Endothelial cell of umbilical vein (primary cell): ENCODE measurements at regions not wholly inside any gene's neighbourhood (a gene's known extent, or its start where the extent isn't known, plus 50 kb on each side); places are given as distances from the start of the nearest gene placed in this dataset.

Source experiments
- BruUV-seq: library from RNA; stranded (reverse); fragments of 400-500 nt; replicated peaks from 2 replicates; lab custom pipeline; 2021; lab: Mats Ljungman, UMichigan
- CTCF ChIA-PET: fragments of 300-600, 350-600 bp; sonication (Branson Sonifier 250); formaldehyde crosslinking; loops from one replicate; lab custom pipeline; 2021; ENCODE audit warnings: antibody characterized with exemption, inconsistent platforms; lab: Charles Lee
- POLR2A ChIA-PET: fragments of 300-600, 350-600 bp; sonication (Branson Sonifier 250); formaldehyde crosslinking; loops from one replicate; lab custom pipeline; 2021; ENCODE audit warnings: antibody characterized with exemption, inconsistent platforms; lab: Charles Lee
- DNase-seq: peaks from one replicate; pipeline ENCODE4 v3.0.0-alpha.2; 2011; ENCODE audit warnings: low read depth, low spot score
- FAIRE-seq: peaks from 2 replicates; lab custom pipeline; 2011; peaks lifted over from hg19 to GRCh38; lab: Jason Lieb, UNC
- H2AFZ ChIP-seq: 2 replicates; pipeline ENCODE4 v1.6.0; 2012; ENCODE audit warnings: low read depth, low read length, control low read depth, inconsistent platforms
- H3K27ac ChIP-seq: 2 replicates; pipeline ENCODE4 v1.5.1; 2011; ENCODE audit warnings: low read depth, mild to moderate bottlenecking, control low read depth, low read length, moderate library complexity; ENCODE audit not compliant: insufficient read depth
- H3K27me3 ChIP-seq, 2 experiments: 2 replicates each; pipeline versions ENCODE4 v1.6.0 to v1.6.1; 2011; ENCODE audit warnings: low read length in 2 of 2, mixed read lengths in 1 of 2; ENCODE audit not compliant: control insufficient read depth in 2 of 2, insufficient read depth in 2 of 2
- H3K36me3 ChIP-seq, 2 experiments: 2 replicates in 1 of 2; 3 replicates in 1 of 2; pipeline ENCODE4 v1.5.1; 2011; ENCODE audit warnings: low read length in 2 of 2, mild to moderate bottlenecking in 1 of 2, moderate library complexity in 1 of 2; ENCODE audit not compliant: control insufficient read depth in 2 of 2, insufficient read depth in 2 of 2; ENCODE audit errors: extremely low read depth in 1 of 2
- H3K4me1 ChIP-seq: 3 replicates; pipeline ENCODE4 v1.5.1; 2011; ENCODE audit warnings: mild to moderate bottlenecking, low read length; ENCODE audit not compliant: control insufficient read depth, insufficient read depth; ENCODE audit errors: extremely low read depth
- H3K4me2 ChIP-seq: 2 replicates; pipeline ENCODE4 v1.6.1; 2011; ENCODE audit warnings: low read length, control low read depth, mixed read lengths; ENCODE audit not compliant: insufficient read depth
- H3K4me3 ChIP-seq, 3 experiments: fragments of 200-600 bp in 1 of 3; sonication (generic), shearing (Covaris generic) in 1 of 3; replicated peaks in 1 of 3; 2 replicates each; pipeline ENCODE4 v1.5.1; 2011 to 2016; ENCODE audit warnings: control low read depth in 3 of 3, low read length in 3 of 3, mild to moderate bottlenecking in 2 of 3, inconsistent platforms in 1 of 3, low read depth in 1 of 3, moderate library complexity in 1 of 3; ENCODE audit not compliant: insufficient read depth in 1 of 3
- H3K79me2 ChIP-seq: 2 replicates; pipeline ENCODE4 v1.6.0; 2012; ENCODE audit warnings: low read length, inconsistent platforms; ENCODE audit not compliant: control insufficient read depth, insufficient read depth
- H3K9ac ChIP-seq: replicated peaks from 2 replicates; pipeline ENCODE3; 2011; ENCODE audit warnings: low read length, control low read depth; ENCODE audit not compliant: insufficient read depth; ENCODE audit errors: extremely low read depth
- H3K9me1 ChIP-seq: replicated peaks from 3 replicates; pipeline ENCODE4 v1.6.0; 2011; ENCODE audit warnings: mild to moderate bottlenecking, low read length; ENCODE audit not compliant: control insufficient read depth, insufficient read depth; ENCODE audit errors: extremely low read depth
- H3K9me3 ChIP-seq: replicated peaks from 2 replicates; pipeline ENCODE4 v1.5.1; 2012; ENCODE audit warnings: low read length, inconsistent platforms; ENCODE audit not compliant: control insufficient read depth, insufficient read depth
- H4K20me1 ChIP-seq: replicated peaks from 2 replicates; pipeline ENCODE3; 2011; ENCODE audit warnings: mild to moderate bottlenecking, low read length; ENCODE audit not compliant: control insufficient read depth, insufficient read depth; ENCODE audit errors: extremely low read depth
- EZH2 ChIP-seq: IDR thresholded peaks from 2 replicates; pipeline ENCODE4 v1.6.1; 2012; ENCODE audit warnings: borderline replicate concordance, low read depth, mild to moderate bottlenecking, moderate library complexity, low read length, inconsistent platforms; ENCODE audit not compliant: severe bottlenecking
- FOS ChIP-seq: IDR thresholded peaks from 2 replicates; pipeline ENCODE4 v1.6.1; 2011; ENCODE audit warnings: mild to moderate bottlenecking, low read length, moderate library complexity, borderline replicate concordance; ENCODE audit not compliant: insufficient read depth
- GATA2 ChIP-seq: IDR thresholded peaks from 2 replicates; pipeline ENCODE4 v1.7.0; 2011; ENCODE audit warnings: low read depth, mild to moderate bottlenecking, moderate library complexity, mixed read lengths, low read length; ENCODE audit not compliant: insufficient read length, insufficient read depth
- JUN ChIP-seq: IDR thresholded peaks from 2 replicates; pipeline ENCODE4 v1.6.1; 2011; ENCODE audit warnings: borderline replicate concordance, low read depth; ENCODE audit not compliant: insufficient read length, insufficient read depth
- MAX ChIP-seq: IDR thresholded peaks from 2 replicates; pipeline ENCODE4 v1.6.1; 2011; ENCODE audit not compliant: insufficient read depth, insufficient read length
- MYC ChIP-seq: IDR thresholded peaks from one replicate; pipeline ENCODE4 v1.6.1; 2011; ENCODE audit warnings: mild to moderate bottlenecking, low read depth, low read length
- POLR2A ChIP-seq: IDR thresholded peaks from 2 replicates; pipeline ENCODE4 v1.6.1; 2012; ENCODE audit warnings: low read depth, mild to moderate bottlenecking, control low read depth, low read length
- POLR2AphosphoS5 ChIP-seq: IDR thresholded peaks from 2 replicates; pipeline ENCODE4 v1.6.1; 2012; ENCODE audit warnings: low read depth, mild to moderate bottlenecking, control low read depth, low read length, moderate library complexity; ENCODE audit not compliant: insufficient read depth
- dilution Hi-C: fragments of 300-500 bp; cut with MboI; formaldehyde crosslinking; loops from one replicate; pipeline ENCODE4 v1.15.0; 2019; ENCODE audit warnings: low sequenced_read_pairs; ENCODE audit not compliant: extremely low pct_ligation_motif_present
- intact Hi-C: fragments of 100-400 bp; cut with micrococcal nuclease; formaldehyde crosslinking; loops from one replicate; pipeline ENCODE4 v1.10.0; 2022
- TF ChIP-seq, protein P1 (sequence below), 2 donors: IDR thresholded peaks; 1 replicate in 1 of 2; 2 replicates in 1 of 2; pipeline ENCODE4 v1.5.1; 2011; ENCODE audit warnings: low read length in 2 of 2, mild to moderate bottlenecking in 2 of 2, moderate library complexity in 2 of 2, control low read depth in 1 of 2, inconsistent platforms in 1 of 2, low read depth in 1 of 2; ENCODE audit not compliant: insufficient read depth in 1 of 2; ENCODE audit errors: extremely low read depth in 1 of 2

DNA sequence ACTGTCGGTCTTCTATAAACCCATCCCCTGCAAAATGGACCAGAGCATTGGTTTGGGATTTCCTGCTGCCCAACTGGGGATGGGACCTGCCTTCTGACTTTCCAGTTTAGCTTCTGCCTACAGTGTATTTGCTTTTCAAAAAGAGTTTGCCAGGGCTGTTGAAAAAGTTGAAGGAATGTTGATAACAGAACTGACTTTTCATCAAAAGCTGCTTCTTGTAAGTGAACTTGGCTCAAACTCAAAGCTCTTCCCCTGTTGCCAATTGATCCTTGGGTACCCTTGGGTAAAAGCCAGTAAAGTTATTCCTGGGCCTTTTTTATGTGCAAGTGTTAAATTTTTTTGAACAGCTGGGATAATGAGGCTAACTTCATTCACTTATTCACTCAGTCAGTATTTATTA is 142.9 kb upstream of the SLC30A5 start:
- H3K9ac ChIP-seq = no peak overlapping the region
- no peak overlapping the region for H2AFZ ChIP-seq
- intact Hi-C loops = no loop called here
- DNase-seq (no peak), FAIRE-seq (no peak)
- dilution Hi-C loops = no loop called here
- peaks cover 2 to 6% of the 10 kb centered on the region in 2 experiments for H3K27me3 ChIP-seq
- H3K36me3 ChIP-seq = no peaks in the 10 kb centered on the region
- no peak overlapping the region for H3K4me2 ChIP-seq
- no peaks in the 10 kb centered on the region for H3K4me1 ChIP-seq
- no peaks in the 10 kb centered on the region for H3K79me2 ChIP-seq
- BruUV-seq = no TSS peak
- H3K27ac ChIP-seq = no peak overlapping the region
- no peaks in the 10 kb centered on the region for H4K20me1 ChIP-seq
- POLR2A ChIA-PET = no interaction called here
- no peaks in the 10 kb centered on the region for H3K9me1 ChIP-seq
- no peaks in the 10 kb centered on the region for H3K9me3 ChIP-seq
- H3K4me3 ChIP-seq = no peak overlapping the region
- TF ChIP-seq MYC (no peak), EZH2 (no peak), GATA2 (no peak), MAX (no peak), POLR2A (no peak), FOS (no peak), POLR2AphosphoS5 (no peak), JUN (no peak)
- TF ChIP-seq, protein P1, sequence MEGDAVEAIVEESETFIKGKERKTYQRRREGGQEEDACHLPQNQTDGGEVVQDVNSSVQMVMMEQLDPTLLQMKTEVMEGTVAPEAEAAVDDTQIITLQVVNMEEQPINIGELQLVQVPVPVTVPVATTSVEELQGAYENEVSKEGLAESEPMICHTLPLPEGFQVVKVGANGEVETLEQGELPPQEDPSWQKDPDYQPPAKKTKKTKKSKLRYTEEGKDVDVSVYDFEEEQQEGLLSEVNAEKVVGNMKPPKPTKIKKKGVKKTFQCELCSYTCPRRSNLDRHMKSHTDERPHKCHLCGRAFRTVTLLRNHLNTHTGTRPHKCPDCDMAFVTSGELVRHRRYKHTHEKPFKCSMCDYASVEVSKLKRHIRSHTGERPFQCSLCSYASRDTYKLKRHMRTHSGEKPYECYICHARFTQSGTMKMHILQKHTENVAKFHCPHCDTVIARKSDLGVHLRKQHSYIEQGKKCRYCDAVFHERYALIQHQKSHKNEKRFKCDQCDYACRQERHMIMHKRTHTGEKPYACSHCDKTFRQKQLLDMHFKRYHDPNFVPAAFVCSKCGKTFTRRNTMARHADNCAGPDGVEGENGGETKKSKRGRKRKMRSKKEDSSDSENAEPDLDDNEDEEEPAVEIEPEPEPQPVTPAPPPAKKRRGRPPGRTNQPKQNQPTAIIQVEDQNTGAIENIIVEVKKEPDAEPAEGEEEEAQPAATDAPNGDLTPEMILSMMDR (IDR thresholded peaks at IDR 0.05; ENCODE audit: extremely low read depth in 1 of 2, insufficient read depth in 1 of 2, low read depth in 1 of 2, low read length in 2 of 2) = no peak
- CTCF ChIA-PET = no interaction called here
